HG03354 (cell line): ENCODE measurements at regions not wholly inside any gene's neighbourhood (a gene's known extent, or its start where the extent isn't known, plus 50 kb on each side); places are given as distances from the start of the nearest gene placed in this dataset.
"Not testable (repeated sequence)": the region's sequence is repeated elsewhere in the genome, so short reads cannot be mapped to it uniquely, and the experiment has no call there.

Source experiments
- ATAC-seq: cut with Tn5 transposase; IDR thresholded peaks from one replicate; pipeline ENCODE4 v1.9.1; 2021; ENCODE audit warnings: mild to moderate bottlenecking; ENCODE audit not compliant: unreplicated experiment, poor library complexity, severe bottlenecking

GRCh38 chr11:116678887-116679286, 93.9 kb downstream of the BUD13 start:
- no peak for ATAC-seq

- ATAC-seq = not testable (repeated sequence)
Observed at GRCh38 chr11:116667318-116667717, 105.5 kb downstream of the BUD13 start.

- ATAC-seq = not testable (repeated sequence)
Observed at GRCh38 chr11:116666673-116667249, 106.0 kb downstream of the BUD13 start.

- ATAC-seq = no peak
Observed at GRCh38 chr11:116665523-116665922, 107.3 kb downstream of the BUD13 start.

GRCh38 chr11:116661056-116661455, 111.7 kb downstream of the BUD13 start:
- no peak for ATAC-seq

GRCh38 chr11:116660011-116660410, 112.8 kb downstream of the BUD13 start:
- ATAC-seq = no peak

GRCh38 chr11:116658876-116659535, 113.8 kb downstream of the BUD13 start:
- no peak for ATAC-seq

- ATAC-seq = no peak
Observed at GRCh38 chr11:116657842-116658825, 114.7 kb downstream of the BUD13 start.

GRCh38 chr11:116656011-116656410, 116.8 kb downstream of the BUD13 start:
- ATAC-seq = no peak

GRCh38 chr11:116654526-116654925, 118.3 kb downstream of the BUD13 start:
- no peak for ATAC-seq

GRCh38 chr11:116653206-116653605, 119.6 kb downstream of the BUD13 start:
- ATAC-seq = no peak

GRCh38 chr11:116651737-116652237, 121.0 kb downstream of the BUD13 start:
- no peak for ATAC-seq

- ATAC-seq = no peak
Observed at GRCh38 chr11:116651098-116651736, 121.6 kb downstream of the BUD13 start.

GRCh38 chr11:116650052-116650451, 122.7 kb downstream of the BUD13 start:
- ATAC-seq = no peak

GRCh38 chr11:116649268-116649667, 123.5 kb downstream of the BUD13 start:
- no peak for ATAC-seq

GRCh38 chr11:116648247-116649174, 124.3 kb downstream of the BUD13 start:
- no peak for ATAC-seq

GRCh38 chr11:116647305-116648080, 125.3 kb downstream of the BUD13 start:
- no peak for ATAC-seq

GRCh38 chr11:116646191-116646590, 126.6 kb downstream of the BUD13 start:
- no peak for ATAC-seq
